Fibroblast of skin of left biceps (primary cell): ENCODE measurements at regions not wholly inside any gene's neighbourhood (a gene's known extent, or its start where the extent isn't known, plus 50 kb on each side); places are given as distances from the start of the nearest gene placed in this dataset.
"Not testable (repeated sequence)": the region's sequence is repeated elsewhere in the genome, so short reads cannot be mapped to it uniquely, and the experiment has no call there.

Source experiments
- DNase-seq, 2 experiments: peaks; one replicate each; pipeline ENCODE4 v3.0.0-alpha.2; 2013; ENCODE audit warnings: low read depth in 2 of 2

DNA sequence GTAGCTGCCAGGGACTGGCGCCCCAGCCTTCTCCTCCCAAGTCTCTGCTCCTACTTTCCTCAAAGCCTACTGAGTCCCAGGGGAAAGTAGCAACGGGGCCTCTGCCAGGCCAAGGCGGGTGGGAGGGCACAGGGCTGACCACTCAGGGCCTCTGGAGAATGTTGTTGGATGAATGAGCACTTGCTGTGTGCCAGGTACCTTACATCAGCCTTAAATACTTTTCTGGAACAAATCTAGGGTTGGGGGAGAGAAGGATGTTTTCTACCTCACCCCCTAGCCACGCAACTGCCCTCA, 119.3 kb upstream of the ZBTB40 start:
- DNase-seq: no peak

DNA sequence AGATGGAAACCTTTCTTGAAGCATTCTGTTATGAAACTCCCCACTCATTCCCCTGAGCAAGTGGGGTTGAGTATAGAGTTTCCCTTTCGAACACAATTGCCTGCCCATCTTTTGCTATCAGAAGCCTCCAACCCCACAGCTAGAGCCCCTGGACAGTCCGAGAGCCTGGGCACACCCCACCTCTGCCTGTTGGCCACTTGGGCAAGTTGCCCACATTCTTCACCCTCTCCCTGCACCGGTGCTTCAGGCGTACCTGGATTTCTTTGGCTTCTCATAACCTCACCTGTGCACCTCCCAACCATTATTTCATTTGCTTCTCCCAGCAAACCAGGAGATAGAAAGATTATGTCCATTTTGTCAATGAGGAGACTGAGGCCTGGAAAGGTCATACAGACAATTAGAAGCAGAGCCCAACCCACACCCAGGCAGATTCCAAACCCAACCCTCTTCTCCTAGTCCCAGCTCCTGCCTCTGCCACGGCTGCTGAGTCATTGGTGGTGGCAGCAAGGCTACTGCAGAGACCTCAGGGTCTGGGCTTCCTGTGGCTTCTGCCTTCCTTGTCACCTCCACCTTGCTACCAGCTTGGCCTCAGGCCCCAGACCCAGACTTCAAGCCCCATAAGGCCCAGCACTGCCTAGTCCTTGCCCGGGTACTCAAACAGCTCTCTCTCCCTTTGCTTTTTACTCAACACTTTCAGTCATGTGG, 118.7 kb upstream of the ZBTB40 start:
- no peak for DNase-seq

DNA sequence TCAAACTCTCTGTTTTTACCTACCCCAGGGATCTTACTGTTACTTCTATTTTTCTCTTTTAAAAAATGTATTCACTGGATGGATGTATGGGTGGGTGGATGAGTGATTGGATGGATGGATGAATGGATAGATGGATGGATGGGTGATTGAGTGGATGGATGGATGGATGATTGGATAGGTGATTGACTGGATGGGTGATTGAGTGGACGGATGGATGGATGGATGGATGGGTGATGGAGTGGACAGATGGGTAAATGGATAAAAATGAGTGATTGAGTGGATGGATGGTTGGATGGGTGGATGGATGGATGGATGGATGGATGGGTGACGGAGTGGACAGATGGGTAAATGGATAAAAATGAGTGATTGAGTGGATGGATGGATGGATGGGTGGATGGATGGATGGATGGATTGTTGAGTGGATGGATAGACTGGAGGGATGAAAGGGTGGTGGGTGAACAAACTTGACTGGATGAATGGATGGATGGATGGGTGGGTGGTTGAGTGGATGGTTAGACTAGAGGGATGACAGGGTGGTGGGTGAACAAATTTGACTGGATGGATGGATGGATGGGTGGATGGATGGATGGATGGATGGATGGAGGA, 118.0 kb upstream of the ZBTB40 start:
- DNase-seq: no peak

DNA sequence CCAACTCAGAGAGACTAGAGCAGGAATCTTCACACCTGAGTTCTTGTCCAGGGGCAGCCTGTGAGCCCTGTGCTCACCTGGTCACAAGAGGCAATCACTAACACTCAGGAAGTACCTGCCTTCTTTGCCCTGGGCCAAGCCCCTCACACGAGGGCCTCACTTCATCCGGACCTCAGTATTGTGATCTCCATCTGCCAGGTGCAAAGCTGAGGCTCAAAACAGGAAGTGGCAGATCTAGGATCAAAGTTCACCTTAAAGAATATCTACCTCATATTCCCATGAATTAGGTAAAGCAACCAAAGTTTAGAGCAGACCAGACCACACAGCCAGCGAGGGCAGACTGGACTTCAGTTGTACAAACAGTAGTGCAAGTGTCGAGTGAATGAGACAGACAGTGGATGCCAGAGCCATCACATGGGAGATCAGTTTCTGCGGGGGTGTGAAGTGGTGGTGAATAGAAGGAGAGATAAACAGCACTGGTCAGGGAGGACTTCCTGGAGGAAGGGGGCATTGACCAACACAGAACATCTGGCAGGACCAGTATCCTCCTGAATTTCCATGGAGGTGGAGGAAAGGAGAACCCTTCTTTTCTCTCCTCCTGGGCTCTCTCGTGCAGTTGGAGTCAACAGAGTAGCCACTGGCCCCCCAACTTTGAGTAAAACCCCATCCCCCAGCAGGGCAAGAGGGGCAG, 116.6 kb upstream of the ZBTB40 start:
- no peak for DNase-seq

DNA sequence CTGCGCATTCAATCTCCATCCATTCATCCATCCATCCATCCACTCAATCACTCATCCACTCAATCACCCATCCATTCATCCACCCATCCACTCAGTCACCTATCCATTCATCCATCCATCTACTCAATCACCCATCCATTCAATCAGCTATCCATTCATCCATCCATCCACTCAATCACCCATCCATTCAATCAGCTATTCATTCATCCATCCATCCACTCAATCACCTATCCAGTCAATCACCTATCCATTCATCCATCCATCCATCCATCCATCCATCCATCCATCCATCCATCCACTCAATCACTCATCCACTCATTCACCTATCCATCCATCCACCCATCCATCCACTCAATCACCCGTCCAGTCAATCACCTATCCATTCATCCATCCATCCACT, 115.4 kb upstream of the ZBTB40 start:
- not testable (repeated sequence) for DNase-seq

- not testable (repeated sequence) for DNase-seq
Measured at GRCh38 chr1:22336696-22337545, 114.7 kb upstream of the ZBTB40 start.

GRCh38 chr1:22338071-22338765, 113.4 kb upstream of the ZBTB40 start:
- DNase-seq: no peak

DNA sequence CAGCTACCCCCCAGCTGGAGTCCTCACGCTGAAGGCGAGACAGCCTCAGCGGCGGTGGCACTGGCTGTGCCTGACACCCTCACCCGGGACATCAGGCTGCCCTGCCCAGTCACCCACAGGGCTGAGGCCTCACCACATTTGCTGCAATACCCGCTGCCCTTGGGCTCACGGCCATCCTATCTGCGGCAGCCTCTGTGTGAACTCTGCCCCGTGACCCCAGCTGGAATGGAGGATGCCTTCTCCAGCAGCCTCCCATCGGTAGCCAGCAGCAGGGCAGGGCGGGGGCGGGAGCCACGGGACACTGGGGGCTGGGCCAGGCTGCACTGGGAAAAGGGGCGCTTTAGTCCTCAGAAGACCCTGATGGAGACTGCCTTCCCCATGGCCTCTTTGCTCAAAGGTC, 112.4 kb upstream of the ZBTB40 start:
- no peak for DNase-seq

DNA sequence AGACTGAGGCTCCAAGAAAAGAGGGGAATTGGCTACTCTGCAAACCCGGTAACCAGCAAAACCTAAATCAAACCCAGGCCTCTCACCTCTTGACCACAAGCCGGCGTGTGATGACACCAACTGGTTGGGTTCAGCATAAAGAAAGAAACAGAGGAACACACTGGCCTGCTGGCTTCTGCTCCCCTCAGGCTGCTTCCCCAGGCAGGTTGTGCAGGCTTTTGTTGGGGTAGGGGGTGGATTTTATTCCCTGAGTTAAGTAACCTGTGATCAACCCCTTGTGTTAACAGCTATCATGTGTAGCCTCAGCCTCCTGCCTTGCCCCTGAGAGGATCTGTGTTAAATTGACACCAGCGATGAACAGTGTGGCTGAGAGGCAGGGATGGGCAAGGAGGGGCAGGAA, 111.6 kb upstream of the ZBTB40 start:
- no peak for DNase-seq

- no peak for DNase-seq
Measured at GRCh38 chr1:22340873-22341272, 110.8 kb upstream of the ZBTB40 start.

- peak; percentile 77 to 78 for DNase-seq
Measured at GRCh38 chr1:22341791-22342605, 109.7 kb upstream of the ZBTB40 start.

DNA sequence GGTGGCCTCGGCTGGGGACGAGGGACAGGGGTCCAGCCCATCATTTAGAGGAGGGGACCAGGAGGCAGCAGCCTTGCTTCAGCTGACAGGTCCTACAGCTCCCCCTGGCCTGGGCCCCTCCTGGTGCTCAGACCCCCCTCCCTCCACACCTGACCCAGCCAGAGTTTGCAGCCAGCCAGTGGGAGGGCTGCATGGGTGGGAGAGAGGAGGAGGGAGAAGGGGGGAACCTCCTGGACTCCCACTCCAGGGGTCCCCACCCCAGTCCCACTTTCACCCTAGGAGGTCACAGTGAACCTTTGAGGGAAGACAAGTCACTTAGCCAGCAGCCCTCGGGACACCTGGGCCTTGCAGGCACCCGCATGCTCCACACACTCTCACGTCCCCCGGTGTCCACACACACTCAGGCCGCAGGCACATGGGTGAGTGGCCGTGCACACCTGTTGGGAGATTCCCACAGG, 108.9 kb upstream of the ZBTB40 start:
- no peak for DNase-seq

DNA sequence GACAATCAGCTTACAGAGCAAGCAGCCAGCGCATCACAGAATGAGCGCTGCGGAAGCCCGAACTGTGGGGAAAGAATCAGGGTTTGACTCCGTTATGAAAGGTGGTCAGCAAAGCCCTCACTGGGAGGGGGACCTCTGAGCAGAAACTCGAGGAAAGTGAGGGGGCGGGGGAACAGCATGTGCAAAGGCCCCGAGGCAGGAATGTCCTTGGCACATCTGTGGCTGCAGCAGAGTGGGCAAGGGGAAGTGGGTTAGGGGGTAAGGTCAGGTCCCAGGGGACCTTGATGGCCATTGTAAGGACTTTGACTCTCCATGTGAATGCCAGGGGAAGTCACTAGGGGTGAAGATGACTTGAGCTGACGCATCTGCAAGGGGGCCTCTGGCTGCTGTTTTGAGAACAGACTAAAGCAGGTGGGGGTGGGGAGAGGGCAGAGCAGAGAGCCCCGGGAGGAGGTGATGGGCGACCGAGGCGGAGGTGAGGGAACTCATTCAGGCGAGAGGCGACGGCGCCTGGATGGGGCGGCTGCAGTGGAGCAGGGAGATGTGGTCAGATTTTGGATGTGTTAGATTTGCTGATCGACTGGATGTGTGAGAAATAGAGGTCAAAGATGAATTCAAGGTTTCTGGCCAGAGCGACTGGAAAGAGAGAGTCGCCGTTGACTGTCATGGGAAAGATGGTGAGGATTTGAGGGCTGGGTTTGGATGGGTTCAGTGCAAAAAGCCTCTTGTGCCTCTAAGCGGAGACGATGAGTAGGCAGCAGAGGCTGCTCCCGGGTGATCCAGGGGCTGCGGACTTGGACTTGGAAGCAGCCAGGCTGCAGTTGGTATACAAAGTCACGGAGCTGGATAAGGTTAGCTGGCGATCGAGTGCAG, 108.0 kb upstream of the ZBTB40 start:
- DNase-seq: no peak

GRCh38 chr1:22344329-22344630, 107.4 kb upstream of the ZBTB40 start:
- DNase-seq: no peak

- no peak for DNase-seq
Measured at GRCh38 chr1:22344851-22345560, 106.6 kb upstream of the ZBTB40 start.

- DNase-seq: no peak
Measured at GRCh38 chr1:22347854-22348760, 103.5 kb upstream of the ZBTB40 start.

GRCh38 chr1:22349362-22350043, 102.1 kb upstream of the ZBTB40 start:
- no peak for DNase-seq
